HCEC 1CT (cell line): ENCODE measurements at regions not wholly inside any gene's neighbourhood (a gene's known extent, or its start where the extent isn't known, plus 50 kb on each side); places are given as distances from the start of the nearest gene placed in this dataset.

Experiments used
- DNase-seq: peaks from one replicate; pipeline ENCODE4 v3.0.0-alpha.2; 2017

GRCh38 chr13:97564956-97565355 lies 131.0 kb downstream of the RAP2A start:
- DNase-seq: no peak

- no peak for DNase-seq
These were observed 131.9 kb downstream of the RAP2A start for GRCh38 chr13:97565906-97566305.

- DNase-seq: no peak
These were observed 132.9 kb downstream of the RAP2A start for GRCh38 chr13:97566907-97567306.

GRCh38 chr13:97567510-97568243 lies 133.7 kb downstream of the RAP2A start:
- peak; percentile 40 for DNase-seq

GRCh38 chr13:97568850-97569249 lies 134.9 kb downstream of the RAP2A start:
- no peak for DNase-seq

- no peak for DNase-seq
These were observed 135.9 kb downstream of the RAP2A start for GRCh38 chr13:97569841-97570240.

GRCh38 chr13:97570442-97570841 lies 136.5 kb downstream of the RAP2A start:
- DNase-seq: no peak

- peak; percentile 22 for DNase-seq
These were observed 139.0 kb downstream of the RAP2A start for GRCh38 chr13:97573011-97573410.

- peak; percentile 39 for DNase-seq
These were observed 141.0 kb downstream of the RAP2A start for GRCh38 chr13:97574926-97575325.

- DNase-seq: no peak
These were observed 143.1 kb downstream of the RAP2A start for GRCh38 chr13:97577026-97577425.

GRCh38 chr13:97582170-97582569 lies 148.2 kb downstream of the RAP2A start:
- DNase-seq: no peak

GRCh38 chr13:97583907-97584497 lies 150.0 kb downstream of the RAP2A start:
- DNase-seq: no peak

GRCh38 chr13:97586941-97587340 lies 153.0 kb downstream of the RAP2A start:
- DNase-seq: no peak

- DNase-seq: no peak
These were observed 155.0 kb downstream of the RAP2A start for GRCh38 chr13:97588993-97589392.

GRCh38 chr13:97600458-97601075 lies 166.6 kb downstream of the RAP2A start:
- peak; percentile 70 for DNase-seq

GRCh38 chr13:97615266-97615665 lies 181.3 kb downstream of the RAP2A start:
- DNase-seq: no peak

GRCh38 chr13:97616385-97616784 lies 182.4 kb downstream of the RAP2A start:
- DNase-seq: no peak

GRCh38 chr13:97621025-97621424 lies 187.1 kb downstream of the RAP2A start:
- no peak for DNase-seq

GRCh38 chr13:97621631-97622030 lies 187.7 kb downstream of the RAP2A start:
- no peak for DNase-seq

GRCh38 chr13:97627566-97627965 lies 193.6 kb downstream of the RAP2A start:
- peak; percentile 76 for DNase-seq

GRCh38 chr13:97629601-97630272 lies 195.8 kb downstream of the RAP2A start:
- no peak for DNase-seq

GRCh38 chr13:97630725-97631124 lies 196.8 kb downstream of the RAP2A start:
- no peak for DNase-seq

GRCh38 chr13:97631158-97631557 lies 197.2 kb downstream of the RAP2A start:
- no peak for DNase-seq

- DNase-seq: no peak
These were observed 205.3 kb downstream of the RAP2A start for GRCh38 chr13:97639236-97639635.
